SU-DHL-6 (cell line): ENCODE measurements at regions not wholly inside any gene's neighbourhood (a gene's known extent, or its start where the extent isn't known, plus 50 kb on each side); places are given as distances from the start of the nearest gene placed in this dataset.

ENCODE experiments used
- H2AFZ ChIP-seq: fragments of 200-600 bp; sonication (generic); 2 replicates; pipeline ENCODE4 v1.6.1; 2014; ENCODE audit warnings: low read depth, mild to moderate bottlenecking, moderate library complexity, mixed read lengths, antibody characterized with exemption, low read length; ENCODE audit not compliant: severe bottlenecking
- H3F3A ChIP-seq: fragments of 200-600 bp; shearing (Covaris generic); 2 replicates; pipeline ENCODE4 v1.6.0; 2016; ENCODE audit warnings: antibody characterized with exemption, mild to moderate bottlenecking; ENCODE audit not compliant: insufficient read depth
- H3K27ac ChIP-seq: fragments of 200-600 bp; sonication (generic); 2 replicates; pipeline ENCODE4 v1.5.1; 2016; ENCODE audit warnings: low read depth, mild to moderate bottlenecking, low read length, moderate library complexity, mixed read lengths
- H3K27me3 ChIP-seq: fragments of 200-600 bp; sonication (generic), shearing (Covaris generic); 2 replicates; pipeline ENCODE4 v1.6.0; 2014; ENCODE audit warnings: mild to moderate bottlenecking, low read length
- H3K36me3 ChIP-seq: fragments of 200-600 bp; sonication (generic); 2 replicates; pipeline ENCODE4 v1.6.1; 2014; ENCODE audit warnings: mild to moderate bottlenecking, low read length, mixed read lengths
- H3K4me2 ChIP-seq: fragments of 300-600, 200-600 bp; shearing (Covaris generic), sonication (generic); 2 replicates; pipeline ENCODE4 v1.6.0; 2014; ENCODE audit warnings: low read length, low read depth, mild to moderate bottlenecking; ENCODE audit not compliant: poor library complexity, severe bottlenecking
- H3K4me3 ChIP-seq: fragments of 200-600 bp; sonication (generic); 2 replicates; pipeline ENCODE4 v1.5.1; 2014; ENCODE audit warnings: antibody characterized with exemption, low read length, mild to moderate bottlenecking, mixed read lengths; ENCODE audit not compliant: insufficient read depth, poor library complexity, severe bottlenecking
- H3K79me2 ChIP-seq: fragments of 200-600 bp; sonication (generic); 2 replicates; pipeline ENCODE4 v1.6.1; 2014; ENCODE audit warnings: mild to moderate bottlenecking, low read length, moderate library complexity; ENCODE audit not compliant: insufficient read depth
- H3K9ac ChIP-seq: fragments of 200-600 bp; sonication (generic); 2 replicates; pipeline ENCODE4 v1.7.0; 2014; ENCODE audit warnings: mild to moderate bottlenecking, low read length
- H3K9me2 ChIP-seq: fragments of 200-600 bp; sonication (generic); replicated peaks from 2 replicates; pipeline ENCODE4 v1.6.1; 2014; ENCODE audit warnings: low read length; ENCODE audit not compliant: insufficient read depth
- H3K9me3 ChIP-seq: fragments of 200-600 bp; sonication (generic); 2 replicates; pipeline ENCODE4 v1.6.1; 2014; ENCODE audit warnings: low read length, mixed read lengths; ENCODE audit not compliant: insufficient read depth
- H4K20me1 ChIP-seq: fragments of 200-600 bp; sonication (generic); 2 replicates; pipeline ENCODE4 v1.6.1; 2014; ENCODE audit warnings: low read depth, mild to moderate bottlenecking, antibody characterized with exemption, low read length, moderate library complexity, mixed read lengths
- CTCF ChIP-seq: fragments of 200-600 bp; sonication (generic); IDR thresholded peaks from one replicate; pipeline ENCODE4 v1.5.1; 2017; ENCODE audit warnings: antibody characterized with exemption, mild to moderate bottlenecking, low read length, moderate library complexity; ENCODE audit not compliant: insufficient read depth, poor library complexity, severe bottlenecking
- EZH2phosphoT487 ChIP-seq: fragments of 200-600 bp; sonication (generic), shearing (Covaris generic); conservative IDR thresholded peaks from 2 replicates; pipeline ENCODE4 v1.6.1; 2018; ENCODE audit warnings: mild to moderate bottlenecking, antibody characterized with exemption, low read length, moderate library complexity, mixed read lengths

- TF ChIP-seq CTCF (no peak), EZH2phosphoT487 (no peak)
- H3K36me3 ChIP-seq, result no peaks in the 10 kb centered on the region
- no peak overlapping the region for H3K4me3 ChIP-seq
- H3K4me2 ChIP-seq, result no peak overlapping the region
- no peak overlapping the region for H2AFZ ChIP-seq
- no peaks in the 10 kb centered on the region for H3K27me3 ChIP-seq
- H3F3A ChIP-seq, result no peaks in the 10 kb centered on the region
- no peaks in the 10 kb centered on the region for H4K20me1 ChIP-seq
- H3K9me3 ChIP-seq, result peaks cover 24% of the 10 kb centered on the region; the same call in 1 of the 2 replicates
- H3K79me2 ChIP-seq, result no peaks in the 10 kb centered on the region
- no peaks in the 10 kb centered on the region for H3K9me2 ChIP-seq
- H3K27ac ChIP-seq, result no peak overlapping the region
- no peak overlapping the region for H3K9ac ChIP-seq
Observed at GRCh38 chr18:28952339-28952738, 775.4 kb upstream of the CDH2 start.

GRCh38 chr18:28947900-28948299, 771.0 kb upstream of the CDH2 start:
- Histone ChIP-seq H4K20me1 (no peaks in the 10 kb centered on the region), H3K36me3 (no peaks in the 10 kb centered on the region), H3K9me3 (peaks cover 20% of the 10 kb centered on the region; the same call in 1 of the 2 replicates), H3K27ac (no peak overlapping the region), H3K9ac (no peak overlapping the region), H3K4me2 (no peak overlapping the region), H3K4me3 (no peak overlapping the region), H3K79me2 (no peaks in the 10 kb centered on the region), H3K27me3 (no peaks in the 10 kb centered on the region), H3F3A (no peaks in the 10 kb centered on the region), H2AFZ (no peak overlapping the region), H3K9me2 (no peaks in the 10 kb centered on the region; the same call in 1 of the 2 replicates)
- no peak for TF ChIP-seq EZH2phosphoT487
- TF ChIP-seq CTCF, result no peak

- H3K4me2 ChIP-seq, result no peak overlapping the region
- H3K9me3 ChIP-seq, result peaks cover 6% of the 10 kb centered on the region; the same call in 1 of the 2 replicates
- H3K36me3 ChIP-seq, result no peaks in the 10 kb centered on the region
Observed at GRCh38 chr18:28946471-28946870, 769.5 kb upstream of the CDH2 start.

More at GRCh38 chr18:28946471-28946870, 769.5 kb upstream of the CDH2 start:
- H3K79me2 ChIP-seq, result no peaks in the 10 kb centered on the region
- H3K27ac ChIP-seq, result no peak overlapping the region
- no peaks in the 10 kb centered on the region; the same call in 1 of the 2 replicates for H3K9me2 ChIP-seq
- no peak overlapping the region for H3K9ac ChIP-seq
- TF ChIP-seq CTCF (no peak), EZH2phosphoT487 (no peak)
- H3K4me3 ChIP-seq, result no peak overlapping the region
- no peaks in the 10 kb centered on the region for H3K27me3 ChIP-seq
- H2AFZ ChIP-seq, result no peak overlapping the region
- no peaks in the 10 kb centered on the region for H3F3A ChIP-seq
- no peaks in the 10 kb centered on the region for H4K20me1 ChIP-seq
